AG10803 (cell line): ENCODE measurements at regions not wholly inside any gene's neighbourhood (a gene's known extent, or its start where the extent isn't known, plus 50 kb on each side); places are given as distances from the start of the nearest gene placed in this dataset.

Experiments
- DNase-seq: peaks from one replicate; pipeline ENCODE4 v3.0.0; 2010; ENCODE audit warnings: low read depth
- H3K4me3 ChIP-seq: 2 replicates; pipeline ENCODE4 v1.5.1; 2011; ENCODE audit warnings: mild to moderate bottlenecking, low read length, control low read depth
- TF ChIP-seq, protein P1 (sequence below): conservative IDR thresholded peaks from 2 replicates; pipeline ENCODE4 v1.5.1; 2011; ENCODE audit warnings: mild to moderate bottlenecking, low read length, control low read depth, inconsistent platforms

DNA sequence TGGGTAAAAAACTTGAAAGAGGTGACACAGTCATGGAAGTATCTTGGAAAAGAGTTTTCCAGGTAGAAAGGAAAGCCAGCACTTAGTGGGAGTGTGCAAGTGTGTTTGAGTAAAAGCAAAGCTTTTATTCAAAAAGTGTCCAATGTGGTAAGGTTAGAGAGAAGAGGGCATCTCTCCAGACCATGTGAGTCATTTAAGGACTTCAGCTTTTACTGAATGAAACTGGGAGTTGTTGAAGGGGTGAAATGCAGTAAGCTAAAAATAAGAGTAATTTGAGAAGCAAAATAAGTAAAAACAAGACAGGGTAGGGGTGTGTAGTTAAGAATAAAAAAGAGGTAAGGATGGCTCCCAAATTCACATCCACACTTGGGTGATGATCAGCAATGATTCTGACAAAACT lies 238.9 kb downstream of the SLC7A11 start:
- peak; percentile 51 for DNase-seq
- TF ChIP-seq, protein P1, sequence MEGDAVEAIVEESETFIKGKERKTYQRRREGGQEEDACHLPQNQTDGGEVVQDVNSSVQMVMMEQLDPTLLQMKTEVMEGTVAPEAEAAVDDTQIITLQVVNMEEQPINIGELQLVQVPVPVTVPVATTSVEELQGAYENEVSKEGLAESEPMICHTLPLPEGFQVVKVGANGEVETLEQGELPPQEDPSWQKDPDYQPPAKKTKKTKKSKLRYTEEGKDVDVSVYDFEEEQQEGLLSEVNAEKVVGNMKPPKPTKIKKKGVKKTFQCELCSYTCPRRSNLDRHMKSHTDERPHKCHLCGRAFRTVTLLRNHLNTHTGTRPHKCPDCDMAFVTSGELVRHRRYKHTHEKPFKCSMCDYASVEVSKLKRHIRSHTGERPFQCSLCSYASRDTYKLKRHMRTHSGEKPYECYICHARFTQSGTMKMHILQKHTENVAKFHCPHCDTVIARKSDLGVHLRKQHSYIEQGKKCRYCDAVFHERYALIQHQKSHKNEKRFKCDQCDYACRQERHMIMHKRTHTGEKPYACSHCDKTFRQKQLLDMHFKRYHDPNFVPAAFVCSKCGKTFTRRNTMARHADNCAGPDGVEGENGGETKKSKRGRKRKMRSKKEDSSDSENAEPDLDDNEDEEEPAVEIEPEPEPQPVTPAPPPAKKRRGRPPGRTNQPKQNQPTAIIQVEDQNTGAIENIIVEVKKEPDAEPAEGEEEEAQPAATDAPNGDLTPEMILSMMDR, result no peak
- no peak overlapping the region for H3K4me3 ChIP-seq

DNA sequence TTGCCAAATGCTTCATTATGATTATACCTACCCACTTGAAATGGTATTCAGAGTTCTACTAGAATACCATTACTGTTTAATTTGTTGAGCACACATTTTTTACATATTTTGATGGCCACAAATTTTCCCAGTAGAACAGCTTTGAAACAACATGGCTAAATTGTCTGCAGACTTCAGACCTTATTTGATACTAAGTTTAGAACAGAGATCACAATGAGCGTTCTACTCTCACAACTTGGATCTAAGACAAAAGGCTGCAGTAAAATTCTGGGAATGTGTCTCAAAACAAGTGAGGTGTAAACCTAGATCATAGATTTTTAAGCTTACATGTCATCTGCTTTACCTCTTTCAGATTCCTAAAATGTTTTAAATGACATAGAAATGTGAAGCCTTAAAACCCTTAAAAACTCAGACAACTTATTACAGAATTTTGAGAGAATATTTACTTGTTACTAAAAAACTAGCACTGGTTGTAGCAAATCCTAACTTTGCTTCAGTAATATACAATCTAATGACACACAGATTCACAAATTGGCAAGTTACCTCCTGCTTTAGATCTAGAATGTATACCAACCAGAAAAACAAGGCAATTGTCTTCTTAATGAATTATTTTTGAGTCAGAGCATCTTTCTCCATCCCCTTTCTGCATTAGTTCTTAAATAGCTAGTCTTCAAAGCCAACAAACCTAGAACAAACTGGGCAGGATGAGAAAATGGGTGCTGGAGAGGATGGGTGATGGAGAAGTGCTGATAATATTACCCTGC lies 243.3 kb downstream of the SLC7A11 start:
- TF ChIP-seq, protein P1, result no peak
- no peak overlapping the region for H3K4me3 ChIP-seq
- DNase-seq, result peak; percentile 96

GRCh38 chr4:137997496-137997895 lies 244.7 kb downstream of the SLC7A11 start:
- H3K4me3 ChIP-seq, result no peak overlapping the region
- TF ChIP-seq, protein P1, result no peak
- DNase-seq, result no peak

DNA sequence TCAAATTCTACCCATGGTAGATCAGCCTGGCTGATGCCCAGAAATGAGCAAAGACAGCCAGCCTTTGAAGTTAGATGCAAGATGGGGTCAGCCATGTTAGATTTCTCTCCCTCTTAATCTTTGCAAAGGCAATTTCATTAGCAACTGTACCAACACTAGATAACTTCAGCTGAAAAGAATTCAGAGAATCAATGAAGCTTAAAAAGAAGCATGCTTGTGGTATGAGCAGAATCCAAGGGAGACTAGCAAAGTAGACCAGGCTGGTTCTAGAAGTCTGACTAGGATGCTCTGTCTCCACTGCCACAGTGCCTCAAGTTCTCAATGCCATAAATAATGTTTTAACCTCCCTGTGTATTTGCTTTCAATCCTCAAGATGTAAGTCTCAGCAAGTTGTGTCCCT lies 247.3 kb downstream of the SLC7A11 start:
- TF ChIP-seq, protein P1, result no peak
- peak; percentile 92 for DNase-seq
- no peak overlapping the region for H3K4me3 ChIP-seq

DNA sequence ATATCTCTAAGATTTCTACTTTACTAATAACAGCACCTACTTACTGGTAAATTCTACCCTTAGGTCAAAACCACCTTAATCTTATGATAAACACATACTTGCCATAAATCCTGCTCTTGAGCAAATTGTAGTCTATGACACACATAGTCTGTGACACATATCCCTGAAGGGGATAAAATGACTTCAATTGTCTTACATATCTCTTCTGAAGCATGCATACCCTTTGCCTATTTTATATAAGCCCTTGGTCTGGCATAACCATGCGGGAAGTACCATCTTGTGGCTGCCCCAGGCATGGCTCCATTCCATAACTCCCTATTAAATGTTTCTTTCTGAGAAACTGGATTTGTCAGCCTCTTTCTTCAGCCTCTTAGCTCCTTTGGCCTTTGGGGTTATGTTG lies 248.9 kb downstream of the SLC7A11 start:
- DNase-seq, result peak; percentile 4
- TF ChIP-seq, protein P1, result no peak
- H3K4me3 ChIP-seq, result no peak overlapping the region

- peak; percentile 35 for DNase-seq
- TF ChIP-seq, protein P1, result peak; percentile 21; the same call in 1 of the 2 replicates
- H3K4me3 ChIP-seq, result no peak overlapping the region
Observed at GRCh38 chr4:137981277-137981676, 260.9 kb downstream of the SLC7A11 start.

GRCh38 chr4:137980641-137981040 lies 261.5 kb downstream of the SLC7A11 start:
- H3K4me3 ChIP-seq, result no peak overlapping the region
- DNase-seq, result no peak
- TF ChIP-seq, protein P1, result no peak
